ENCODE measurements at regions not wholly inside any gene's neighbourhood (a gene's known extent, or its start where the extent isn't known, plus 50 kb on each side); places are given as distances from the start of the nearest gene placed in this dataset.

- Histone ChIP-seq H3K4me1 (no peaks in the 10 kb centered on the region), H3K4me3 (no peak overlapping the region), H3K36me3 (no peaks in the 10 kb centered on the region), H3K9me3 (no peaks in the 10 kb centered on the region), H3K27ac (no peak overlapping the region), H3K27me3 (no peaks in the 10 kb centered on the region)
- no peak for TF ChIP-seq CTCF (IDR thresholded peaks at IDR 0.05)
- DNase-seq, result no peak
- intact Hi-C loops (cut with DNase I; ENCODE audit: low total_unique reads), result no loop called here
Observed at GRCh38 chr17:63029541-63029940, 63.5 kb downstream of the TANC2 start.

GRCh38 chr17:63032142-63032541 is 66.1 kb downstream of the TANC2 start:
- no peak overlapping the region for H3K27ac ChIP-seq
- no peak overlapping the region for H3K4me3 ChIP-seq
- no peaks in the 10 kb centered on the region for H3K27me3 ChIP-seq
- no peaks in the 10 kb centered on the region for H3K9me3 ChIP-seq
- intact Hi-C loops (cut with DNase I; ENCODE audit: low total_unique reads), result no loop called here
- no peak for DNase-seq
- TF ChIP-seq CTCF (IDR thresholded peaks at IDR 0.05), result no peak
- H3K4me1 ChIP-seq, result no peaks in the 10 kb centered on the region
- no peaks in the 10 kb centered on the region for H3K36me3 ChIP-seq

GRCh38 chr17:63033142-63033541 is 67.1 kb downstream of the TANC2 start:
- Histone ChIP-seq H3K9me3 (no peaks in the 10 kb centered on the region), H3K4me3 (no peak overlapping the region), H3K27ac (no peak overlapping the region), H3K27me3 (no peaks in the 10 kb centered on the region), H3K4me1 (no peaks in the 10 kb centered on the region), H3K36me3 (no peaks in the 10 kb centered on the region)
- DNase-seq, result no peak
- TF ChIP-seq CTCF (IDR thresholded peaks at IDR 0.05), result no peak
- intact Hi-C loops (cut with DNase I; ENCODE audit: low total_unique reads), result no loop called here

GRCh38 chr17:63035271-63035670 is 69.2 kb downstream of the TANC2 start:
- Histone ChIP-seq H3K4me3 (no peak overlapping the region), H3K27me3 (no peaks in the 10 kb centered on the region), H3K27ac (no peak overlapping the region), H3K9me3 (no peaks in the 10 kb centered on the region), H3K36me3 (no peaks in the 10 kb centered on the region), H3K4me1 (peaks cover 0 to 5% (median 0%) of the 10 kb centered on the region in 4 donors)
- intact Hi-C loops (cut with DNase I; ENCODE audit: low total_unique reads), result no loop called here
- DNase-seq, result no peak
- TF ChIP-seq CTCF (IDR thresholded peaks at IDR 0.05), result no peak

- Histone ChIP-seq H3K4me3 (no peak overlapping the region), H3K9me3 (no peaks in the 10 kb centered on the region), H3K27ac (no peak overlapping the region), H3K27me3 (no peaks in the 10 kb centered on the region), H3K4me1 (peaks cover 0 to 8% (median 0%) of the 10 kb centered on the region in 4 donors), H3K36me3 (no peaks in the 10 kb centered on the region)
- intact Hi-C loops (cut with DNase I; ENCODE audit: low total_unique reads), result no loop called here
- DNase-seq, result no peak
- no peak for TF ChIP-seq CTCF (IDR thresholded peaks at IDR 0.05)
Observed at GRCh38 chr17:63035695-63036094, 69.7 kb downstream of the TANC2 start.

- no peaks in the 10 kb centered on the region for H3K9me3 ChIP-seq
- no peaks in the 10 kb centered on the region for H3K27me3 ChIP-seq
- DNase-seq, result no peak
- H3K27ac ChIP-seq, result no peak overlapping the region
- intact Hi-C loops (cut with DNase I; ENCODE audit: low total_unique reads), result no loop called here
- no peak for TF ChIP-seq CTCF (IDR thresholded peaks at IDR 0.05)
- no peak overlapping the region for H3K4me3 ChIP-seq
- no peaks in the 10 kb centered on the region for H3K36me3 ChIP-seq
- H3K4me1 ChIP-seq, result peaks cover 0 to 8% (median 0%) of the 10 kb centered on the region in 4 donors
Observed at GRCh38 chr17:63039342-63039741, 73.3 kb downstream of the TANC2 start.

Measured in tibial artery (tissue), 4 donors.